Superior temporal gyrus (tissue), 1 donor: ENCODE measurements at regions not wholly inside any gene's neighbourhood (a gene's known extent, or its start where the extent isn't known, plus 50 kb on each side); places are given as distances from the start of the nearest gene placed in this dataset.

Experiments
- DNase-seq: peaks from one replicate; pipeline ENCODE4 v3.0.0-alpha.2; 2016; ENCODE audit errors: extremely low spot score

GRCh38 chr2:78928502-78928901, 97.0 kb upstream of the REG3G start:
- no peak for DNase-seq

- no peak for DNase-seq
Measured at GRCh38 chr2:78940998-78941397, 84.5 kb upstream of the REG3G start.

GRCh38 chr2:78941751-78942150, 83.8 kb upstream of the REG3G start:
- no peak for DNase-seq

- no peak for DNase-seq
Measured at GRCh38 chr2:78963881-78964280, 61.6 kb upstream of the REG3G start.

GRCh38 chr2:78967294-78967693, 58.2 kb upstream of the REG3G start:
- DNase-seq = no peak

- DNase-seq = no peak
Measured at GRCh38 chr2:78973630-78974029, 51.9 kb upstream of the REG3G start.
